DMS53 treated with DMSO at 0.1 percent for 48 hours (cell line): ENCODE measurements at regions not wholly inside any gene's neighbourhood (a gene's known extent, or its start where the extent isn't known, plus 50 kb on each side); places are given as distances from the start of the nearest gene placed in this dataset.
"Not testable (repeated sequence)": the region's sequence is repeated elsewhere in the genome, so short reads cannot be mapped to it uniquely, and the experiment has no call there.

ENCODE experiments used
- DNase-seq: peaks from one replicate; lab custom pipeline; 2025; ENCODE audit not compliant: unreplicated experiment; lab: John Stamatoyannopoulos, UW

GRCh38 chr14:71454010-71454409 lies 478.2 kb upstream of the RGS6 start:
- no peak for DNase-seq

- DNase-seq = no peak
Measured at GRCh38 chr14:71454513-71455332, 477.5 kb upstream of the RGS6 start.

GRCh38 chr14:71460091-71460490 lies 472.1 kb upstream of the RGS6 start:
- DNase-seq = no peak

GRCh38 chr14:71461617-71462016 lies 470.6 kb upstream of the RGS6 start:
- DNase-seq = not testable (repeated sequence)

- DNase-seq = no peak
Measured at GRCh38 chr14:71463807-71464206, 468.4 kb upstream of the RGS6 start.

- DNase-seq = no peak
Measured at GRCh38 chr14:71464840-71465239, 467.4 kb upstream of the RGS6 start.

- no peak for DNase-seq
Measured at GRCh38 chr14:71465316-71465715, 466.9 kb upstream of the RGS6 start.

GRCh38 chr14:71466251-71466650 lies 466.0 kb upstream of the RGS6 start:
- no peak for DNase-seq

- DNase-seq = no peak
Measured at GRCh38 chr14:71466946-71467345, 465.3 kb upstream of the RGS6 start.

GRCh38 chr14:71467361-71467811 lies 464.8 kb upstream of the RGS6 start:
- DNase-seq = no peak

- DNase-seq = no peak
Measured at GRCh38 chr14:71468701-71469100, 463.5 kb upstream of the RGS6 start.

- DNase-seq = no peak
Measured at GRCh38 chr14:71469643-71470335, 462.4 kb upstream of the RGS6 start.

GRCh38 chr14:71471634-71472355 lies 460.4 kb upstream of the RGS6 start:
- no peak for DNase-seq

- DNase-seq = no peak
Measured at GRCh38 chr14:71472356-71473340, 459.6 kb upstream of the RGS6 start.

- DNase-seq = no peak
Measured at GRCh38 chr14:71473843-71474242, 458.4 kb upstream of the RGS6 start.

GRCh38 chr14:71474301-71475265 lies 457.6 kb upstream of the RGS6 start:
- DNase-seq = no peak

- DNase-seq = no peak
Measured at GRCh38 chr14:71475916-71476315, 456.3 kb upstream of the RGS6 start.

- no peak for DNase-seq
Measured at GRCh38 chr14:71478542-71478941, 453.7 kb upstream of the RGS6 start.

GRCh38 chr14:71481021-71481654 lies 451.1 kb upstream of the RGS6 start:
- DNase-seq = no peak
